RCC 7860 (cell line): ENCODE measurements at regions not wholly inside any gene's neighbourhood (a gene's known extent, or its start where the extent isn't known, plus 50 kb on each side); places are given as distances from the start of the nearest gene placed in this dataset.

Experiments used
- DNase-seq: peaks from one replicate; pipeline ENCODE4 v3.0.0-alpha.2; 2015; ENCODE audit warnings: low spot score
- FAIRE-seq: peaks from 2 replicates; lab custom pipeline; 2012; peaks lifted over from hg19 to GRCh38; lab: Jason Lieb, UNC

- DNase-seq (no peak), FAIRE-seq (no peak)
Measured at GRCh38 chr18:51514128-51514527, 316.6 kb upstream of the MEX3C start.

DNA sequence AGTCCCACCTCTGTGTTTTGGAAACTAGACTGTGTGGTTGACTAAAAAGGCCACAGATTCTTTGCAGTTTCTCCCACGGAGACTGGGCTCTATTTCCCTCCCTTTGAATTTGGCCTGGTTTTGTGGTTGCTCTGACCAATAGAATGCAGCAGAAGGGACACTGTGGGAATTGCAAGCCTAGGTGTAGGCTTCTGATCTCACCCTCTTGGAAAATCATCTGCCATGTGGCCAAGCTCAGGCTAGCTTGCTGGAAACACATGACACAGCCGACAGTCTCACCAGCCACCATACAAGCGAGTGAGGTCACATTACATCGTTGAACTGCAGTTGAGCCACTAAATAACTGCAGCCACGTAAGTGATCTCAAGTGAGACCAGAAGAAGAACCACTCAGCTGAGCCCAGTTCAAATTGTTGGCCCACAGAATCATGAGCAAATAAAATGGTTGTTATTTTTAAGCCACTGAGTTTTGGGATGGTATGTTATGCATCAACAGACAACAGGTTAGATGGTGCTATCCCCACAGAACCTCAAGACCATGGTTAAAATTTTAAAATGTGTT, 319.1 kb upstream of the MEX3C start:
- DNase-seq (no peak), FAIRE-seq (no peak)

DNA sequence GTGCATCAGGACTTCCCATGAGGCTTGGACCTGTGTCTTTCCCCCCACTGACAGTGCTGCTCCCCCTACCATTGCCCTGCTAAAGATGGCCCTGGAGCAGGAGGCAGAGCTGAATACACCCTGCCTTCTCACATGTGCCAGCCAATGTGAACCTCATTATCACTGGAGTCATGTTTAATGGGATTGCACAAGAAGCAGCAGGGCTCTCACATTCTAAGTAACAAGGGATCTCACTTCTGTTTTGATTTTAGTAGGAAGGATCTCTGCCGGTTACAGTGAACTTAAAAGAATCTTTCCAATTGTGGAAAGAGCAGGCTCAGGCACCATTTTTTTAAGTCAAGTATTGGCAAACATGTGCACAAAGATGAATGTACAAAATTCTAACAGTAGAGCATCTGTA, 322.1 kb upstream of the MEX3C start:
- DNase-seq (no peak), FAIRE-seq (no peak)

DNA sequence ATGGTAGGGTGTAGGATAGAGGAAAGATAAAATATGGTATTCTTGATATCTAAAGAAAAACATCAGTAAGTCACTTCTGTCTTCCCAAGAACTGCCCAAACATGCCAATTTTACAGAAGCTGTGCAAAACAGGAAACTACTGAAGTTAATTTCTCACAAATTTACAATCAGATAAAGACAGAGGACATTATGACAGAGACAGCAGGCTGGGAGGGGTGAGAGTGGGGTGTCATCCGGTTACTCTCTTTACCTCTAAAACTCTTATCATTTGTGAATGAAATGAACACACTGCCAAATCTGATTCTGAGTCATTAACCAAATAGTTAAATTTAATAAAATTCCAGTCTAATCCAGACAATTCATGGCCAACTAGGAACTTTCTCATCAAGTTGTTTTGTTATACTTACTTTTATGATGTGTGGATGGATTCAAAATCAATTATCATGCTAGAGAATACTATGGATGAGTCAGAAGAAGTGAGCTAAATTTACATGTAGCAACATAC, 323.2 kb upstream of the MEX3C start:
- no peak for DNase-seq
- FAIRE-seq: no peak

- DNase-seq (no peak), FAIRE-seq (no peak)
Measured at GRCh38 chr18:51522338-51522737, 324.9 kb upstream of the MEX3C start.

- DNase-seq (no peak), FAIRE-seq (no peak)
Measured at GRCh38 chr18:51522821-51523220, 325.3 kb upstream of the MEX3C start.

GRCh38 chr18:51523671-51524070, 326.2 kb upstream of the MEX3C start:
- FAIRE-seq (no peak), DNase-seq (no peak)

GRCh38 chr18:51525453-51526225, 328.2 kb upstream of the MEX3C start:
- no peak for FAIRE-seq
- DNase-seq: no peak

DNA sequence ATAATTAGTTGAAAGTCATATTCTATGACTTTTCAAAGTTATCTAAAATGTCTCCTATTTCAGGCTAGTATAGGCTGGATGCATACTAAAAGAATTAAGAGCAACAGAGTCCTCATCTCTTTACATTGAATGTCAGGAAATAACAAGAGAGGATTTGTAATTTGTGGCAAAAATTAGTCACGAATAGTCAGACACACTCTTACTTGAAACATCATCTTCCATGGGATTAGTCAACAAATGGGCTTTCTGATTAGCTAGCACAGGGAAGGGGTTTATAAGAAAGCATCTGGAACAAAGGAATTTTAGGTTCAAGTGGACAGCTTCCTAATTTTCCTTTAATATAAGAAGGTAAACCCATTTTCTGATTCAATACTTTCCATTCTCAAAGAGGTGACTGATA, 330.3 kb upstream of the MEX3C start:
- DNase-seq (no peak), FAIRE-seq (no peak)

DNA sequence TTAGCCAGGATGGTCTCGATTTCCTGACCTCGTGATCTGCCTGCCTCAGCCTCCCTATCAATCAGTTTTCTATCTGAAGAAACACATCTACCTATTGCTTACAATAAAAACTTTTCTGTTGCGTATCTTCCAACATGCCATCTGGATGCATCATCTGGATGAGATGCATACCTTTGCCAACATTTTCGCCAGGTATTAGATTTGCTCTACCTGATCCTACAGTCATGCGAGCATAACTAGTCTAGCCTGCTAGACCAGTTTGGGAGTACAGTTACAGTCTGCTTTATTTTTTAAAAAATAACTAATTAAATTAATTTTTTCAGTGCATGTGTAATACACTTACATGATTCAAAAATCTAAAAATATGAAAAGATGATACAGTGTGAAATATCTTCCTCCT, 334.0 kb upstream of the MEX3C start:
- no peak for DNase-seq
- FAIRE-seq: no peak

DNA sequence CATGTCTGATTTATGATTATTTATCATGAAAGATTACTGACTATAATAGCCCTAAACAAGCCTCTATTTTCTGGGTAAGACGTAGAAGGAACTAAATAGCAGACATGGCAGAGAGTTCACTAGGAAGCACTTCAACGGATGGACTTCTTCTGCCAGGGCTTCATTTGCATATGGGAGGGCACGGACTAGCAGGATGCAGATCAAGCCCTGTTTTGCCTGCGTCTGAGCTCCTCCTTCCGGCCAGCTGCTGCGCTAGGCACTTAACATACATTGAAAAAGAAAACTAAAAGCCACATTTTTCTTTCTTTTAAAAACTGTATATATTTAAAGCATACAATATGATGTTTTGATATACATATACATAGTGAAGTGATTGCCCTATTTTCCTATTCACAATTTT, 340.0 kb upstream of the MEX3C start:
- DNase-seq (no peak), FAIRE-seq (no peak)

DNA sequence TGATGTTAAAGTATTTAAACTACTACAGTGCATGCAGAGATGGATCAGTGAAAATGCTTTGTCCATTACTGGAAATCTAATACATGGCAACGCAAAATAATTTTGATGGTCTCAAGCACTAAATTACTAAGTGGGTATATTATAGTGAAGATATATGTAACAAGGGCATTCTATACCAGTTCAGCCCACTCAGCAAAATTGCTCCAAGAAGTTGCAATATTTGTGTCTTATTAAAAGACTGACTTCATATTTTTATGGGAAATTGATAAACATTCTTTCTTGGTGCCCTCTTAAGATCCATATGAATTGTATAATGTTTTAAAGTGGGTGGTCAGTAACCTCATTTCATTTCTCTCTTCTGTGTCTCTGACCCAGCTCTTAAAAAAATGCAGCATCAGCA, 343.1 kb upstream of the MEX3C start:
- FAIRE-seq (no peak), DNase-seq (no peak)

GRCh38 chr18:51541230-51541629, 343.7 kb upstream of the MEX3C start:
- DNase-seq (no peak), FAIRE-seq (no peak)

- FAIRE-seq (no peak), DNase-seq (no peak)
Measured at GRCh38 chr18:51543658-51544155, 346.2 kb upstream of the MEX3C start.

DNA sequence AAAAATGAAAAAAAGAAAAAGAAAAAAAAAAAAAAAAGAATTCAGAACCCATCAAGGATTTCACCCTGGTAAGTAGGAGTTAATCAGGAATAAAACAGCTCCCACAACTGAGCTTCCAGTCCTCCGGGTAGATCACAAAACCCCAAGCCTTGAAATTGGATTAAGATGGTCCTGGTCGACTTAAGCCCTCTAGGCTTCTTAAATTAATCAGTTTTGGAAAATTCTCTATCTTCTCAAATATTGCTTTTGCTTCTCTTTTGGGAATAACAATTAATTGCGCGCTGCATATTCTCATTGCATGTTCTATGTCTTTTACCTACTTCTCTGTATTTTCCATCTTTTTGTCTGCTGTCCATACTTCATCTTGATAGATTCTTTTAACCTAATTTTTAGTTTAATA, 348.0 kb upstream of the MEX3C start:
- DNase-seq (no peak), FAIRE-seq (no peak)

DNA sequence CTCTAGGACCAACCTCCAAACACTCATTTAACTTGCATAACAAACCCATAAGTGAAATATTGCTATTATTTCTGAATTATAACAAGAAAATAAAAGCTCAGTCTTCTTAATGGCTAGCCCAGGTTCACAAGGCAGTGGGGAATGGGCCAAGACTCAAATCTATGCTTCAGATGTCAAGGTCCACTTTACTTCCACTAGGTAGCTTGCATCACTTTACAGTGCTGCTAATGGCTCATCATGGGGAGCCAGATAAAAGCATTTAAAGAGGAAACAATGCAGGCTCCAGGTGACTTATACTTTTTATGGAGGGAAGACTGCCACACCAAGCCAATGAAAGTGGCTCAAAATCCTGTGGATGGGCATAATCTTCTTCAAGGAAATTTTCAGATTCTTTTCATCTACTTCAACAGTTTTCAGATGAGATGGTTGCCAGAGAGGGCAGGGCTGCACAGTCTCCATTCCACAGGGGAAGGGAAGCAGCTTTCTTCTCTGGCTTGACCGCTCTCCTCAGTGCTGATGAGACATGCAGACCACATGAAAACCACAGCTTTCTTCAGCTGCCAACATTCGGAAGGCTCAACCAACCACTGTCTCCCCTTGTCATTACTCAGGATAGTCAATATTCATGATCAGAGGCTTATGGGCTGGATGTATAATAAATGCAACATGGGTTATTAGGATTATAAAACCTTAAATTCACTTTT, 361.9 kb upstream of the MEX3C start:
- DNase-seq (no peak), FAIRE-seq (no peak)

- FAIRE-seq: no peak
Measured at GRCh38 chr18:51559902-51560287, 362.4 kb upstream of the MEX3C start.

DNA sequence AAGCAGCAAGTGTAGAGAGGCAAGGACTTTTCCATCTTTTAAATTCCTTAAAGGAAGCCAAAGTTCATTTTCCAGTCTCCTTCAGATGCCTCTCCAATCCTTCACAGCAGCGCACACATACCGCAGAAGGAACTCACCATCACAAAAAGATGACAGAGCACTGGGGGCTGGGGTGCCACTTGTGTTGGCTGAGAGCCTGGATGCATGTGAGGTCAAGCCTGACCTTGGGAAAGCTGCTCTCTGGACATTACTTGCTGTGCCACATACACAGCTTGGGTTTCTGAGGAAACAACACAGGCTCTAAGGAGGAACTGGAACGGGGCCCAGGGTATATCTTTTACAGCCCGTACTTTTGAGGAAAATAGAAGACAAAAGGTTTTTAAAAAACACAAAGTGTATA, 364.3 kb upstream of the MEX3C start:
- no peak for DNase-seq
- no peak for FAIRE-seq

More at GRCh38 chr18:51559902-51560287, 362.4 kb upstream of the MEX3C start:
- DNase-seq: no peak

- no peak for DNase-seq
Measured at GRCh38 chr18:51562866-51563265, 365.4 kb upstream of the MEX3C start.

DNA sequence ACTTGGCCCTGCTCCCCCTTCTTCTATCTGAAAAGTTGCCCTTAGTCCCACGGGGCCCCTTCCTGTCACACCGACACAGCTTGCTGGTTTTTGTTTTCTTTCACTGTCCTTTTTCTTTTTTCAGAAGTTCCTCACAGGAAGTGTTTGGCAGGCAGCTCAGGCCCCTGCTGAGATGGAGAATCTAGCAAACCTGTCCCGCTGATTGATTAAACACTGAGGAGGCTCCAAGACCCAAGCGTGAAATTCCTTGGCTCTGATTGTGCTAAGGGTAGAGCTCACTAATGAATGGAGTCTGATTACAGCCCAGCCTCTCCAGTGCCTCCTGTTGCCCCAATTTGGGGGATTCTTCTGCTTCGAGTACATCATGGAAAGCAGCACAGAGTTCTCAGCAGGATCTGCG, 365.9 kb upstream of the MEX3C start:
- FAIRE-seq: no peak
- no peak for DNase-seq

More at GRCh38 chr18:51562866-51563265, 365.4 kb upstream of the MEX3C start:
- FAIRE-seq: no peak

DNA sequence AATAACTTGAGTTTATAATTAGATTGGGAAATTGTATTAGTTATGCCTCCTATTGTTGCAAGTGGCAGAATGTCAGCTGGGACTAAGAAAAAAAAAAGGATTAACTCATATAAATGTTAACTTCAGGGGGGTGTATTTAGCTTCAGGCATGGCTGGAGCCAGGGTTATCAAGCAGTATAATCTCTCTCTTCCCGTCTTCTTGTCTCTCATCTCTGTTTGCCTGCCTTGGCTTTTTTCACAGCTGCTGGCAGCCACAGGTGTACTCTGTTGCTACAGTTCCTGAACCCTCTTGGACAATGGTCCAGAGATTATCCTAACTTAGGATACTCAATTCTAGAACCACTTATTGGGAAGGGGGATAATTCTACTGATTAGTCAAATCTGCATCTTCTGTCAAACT, 370.7 kb upstream of the MEX3C start:
- DNase-seq: no peak
- FAIRE-seq: no peak

DNA sequence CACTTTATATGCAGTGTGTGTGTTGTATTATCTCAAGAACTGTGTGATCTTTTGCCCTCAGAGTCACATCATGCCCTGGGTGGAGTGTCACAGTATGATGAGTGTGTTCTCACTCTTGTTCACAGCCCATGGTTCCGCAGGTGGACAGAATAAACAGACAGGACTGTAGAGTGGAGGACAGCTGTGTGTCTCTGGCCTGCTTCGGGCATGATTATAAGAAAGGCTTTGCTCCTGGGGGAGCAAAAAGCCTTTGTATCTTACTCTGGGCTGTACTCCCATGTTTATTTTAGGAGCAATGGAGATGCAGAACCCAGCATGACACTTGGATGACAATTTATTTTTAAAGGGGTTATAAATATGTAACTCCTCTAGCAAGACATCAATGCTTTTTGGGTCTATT, 371.7 kb upstream of the MEX3C start:
- DNase-seq (no peak), FAIRE-seq (no peak)
